ENCODE measurements at regions not wholly inside any gene's neighbourhood (a gene's known extent, or its start where the extent isn't known, plus 50 kb on each side); places are given as distances from the start of the nearest gene placed in this dataset.

DNA sequence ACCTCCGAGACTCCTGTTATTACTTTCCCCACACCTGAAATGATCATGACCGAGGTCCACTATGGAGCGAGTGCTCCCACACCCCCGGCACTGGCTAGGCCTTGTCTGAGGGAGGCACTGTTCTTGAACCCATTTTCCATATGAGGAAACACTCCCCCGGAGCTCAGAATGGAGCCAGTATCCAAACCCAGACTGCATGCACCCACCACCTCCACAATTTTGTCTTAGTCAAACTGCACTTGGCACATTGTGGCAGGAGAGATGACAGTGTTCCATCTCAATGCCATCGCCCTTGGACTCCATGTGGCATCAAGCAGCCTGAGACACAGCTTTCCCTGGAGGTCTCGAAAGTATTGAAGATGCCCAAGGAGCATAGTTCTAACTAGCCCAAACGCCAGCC is 154.1 kb downstream of the NUP210 start:
- no peak for DNase-seq (ENCODE audit: low spot score)

DNA sequence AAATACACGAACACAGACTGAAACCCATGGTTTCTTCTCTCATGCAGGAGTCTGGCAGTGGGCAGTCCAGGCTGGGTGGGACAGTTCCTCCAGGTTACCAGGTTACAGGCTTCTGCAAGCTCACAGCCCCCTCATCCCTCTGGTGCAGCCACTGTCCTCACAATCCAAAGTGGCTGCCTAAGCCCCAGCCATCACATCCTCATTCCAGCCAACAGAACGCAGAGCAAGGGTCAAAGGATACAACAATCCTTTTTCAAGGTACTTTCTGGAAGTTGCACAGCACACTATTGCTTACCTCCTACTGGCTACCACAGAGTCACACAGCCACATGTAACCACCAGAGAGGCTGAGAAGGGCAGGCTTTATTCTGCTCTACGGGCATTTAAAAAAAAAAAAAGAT is 154.6 kb downstream of the NUP210 start:
- DNase-seq (ENCODE audit: low spot score), result no peak

DNA sequence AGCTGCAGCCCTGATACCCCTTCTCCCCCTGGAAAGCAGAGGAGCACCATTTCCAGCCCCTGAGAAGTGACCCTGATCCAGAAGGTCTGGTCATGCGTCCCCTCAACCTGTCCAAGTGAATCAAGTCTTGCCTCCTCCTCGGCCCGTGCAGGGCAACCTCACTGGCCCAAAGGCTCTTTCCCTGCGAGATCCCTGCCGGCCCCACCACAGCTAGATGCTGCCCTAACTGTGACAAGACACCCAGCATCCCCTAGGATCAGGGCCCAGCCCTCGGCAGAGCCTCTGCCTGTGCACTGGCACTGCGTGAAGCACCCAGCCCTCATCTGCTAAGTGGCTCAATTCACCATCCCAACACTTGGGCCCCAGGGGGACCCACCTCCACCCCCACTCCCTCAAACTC is 155.1 kb downstream of the NUP210 start:
- no peak for DNase-seq (ENCODE audit: low spot score)

DNA sequence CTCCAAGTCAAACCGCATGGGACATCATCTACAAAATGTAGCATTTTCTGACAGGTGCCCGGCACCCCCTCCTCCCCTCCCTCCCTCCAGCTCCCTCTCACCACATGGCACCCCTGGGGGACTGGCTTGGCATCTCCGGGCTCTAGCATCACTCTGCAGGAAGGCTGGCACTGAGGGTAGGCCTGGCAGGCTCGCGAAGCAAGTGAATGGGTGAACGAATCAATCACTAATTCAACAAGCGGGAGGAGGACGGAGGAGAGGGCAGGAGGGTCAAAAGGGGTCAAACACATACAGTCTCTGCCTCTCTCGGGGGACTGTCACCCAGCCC is 155.7 kb downstream of the NUP210 start:
- no peak for DNase-seq (ENCODE audit: low spot score)

DNA sequence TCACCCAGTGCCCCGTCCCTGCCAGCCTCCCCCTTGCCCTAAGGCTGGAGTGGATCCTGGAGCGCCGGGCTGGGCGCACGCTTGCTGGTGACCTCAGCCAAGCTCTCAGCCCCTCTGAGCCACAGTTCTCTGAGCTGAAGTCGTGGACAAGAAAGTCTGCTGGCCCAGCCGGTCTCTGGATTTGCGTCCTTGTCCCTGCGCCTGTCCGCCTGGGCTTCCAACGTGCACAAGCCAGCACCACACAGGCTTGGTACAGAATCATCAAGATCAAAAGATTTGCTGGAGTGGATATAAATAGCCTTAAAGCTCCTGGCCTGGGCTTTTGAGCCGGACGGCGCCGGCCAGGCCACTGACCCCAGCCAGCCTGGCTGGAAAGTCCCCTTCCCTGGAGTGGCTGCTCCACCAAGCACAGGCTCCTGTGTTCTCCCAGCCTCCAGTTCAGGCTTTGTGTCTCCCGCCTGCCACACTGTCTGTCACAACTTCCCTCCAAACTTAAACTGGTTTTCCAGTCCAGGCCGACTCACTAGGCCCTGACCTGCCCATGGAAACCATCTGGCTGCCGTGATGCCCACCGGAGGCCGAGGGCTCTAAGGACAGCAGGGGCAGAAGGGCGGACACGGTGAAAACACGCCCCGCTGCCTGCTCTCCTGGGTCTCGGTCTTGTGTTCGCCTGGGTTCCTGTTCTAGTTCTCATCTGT is 156.2 kb downstream of the NUP210 start:
- DNase-seq (ENCODE audit: low spot score), result no peak

DNA sequence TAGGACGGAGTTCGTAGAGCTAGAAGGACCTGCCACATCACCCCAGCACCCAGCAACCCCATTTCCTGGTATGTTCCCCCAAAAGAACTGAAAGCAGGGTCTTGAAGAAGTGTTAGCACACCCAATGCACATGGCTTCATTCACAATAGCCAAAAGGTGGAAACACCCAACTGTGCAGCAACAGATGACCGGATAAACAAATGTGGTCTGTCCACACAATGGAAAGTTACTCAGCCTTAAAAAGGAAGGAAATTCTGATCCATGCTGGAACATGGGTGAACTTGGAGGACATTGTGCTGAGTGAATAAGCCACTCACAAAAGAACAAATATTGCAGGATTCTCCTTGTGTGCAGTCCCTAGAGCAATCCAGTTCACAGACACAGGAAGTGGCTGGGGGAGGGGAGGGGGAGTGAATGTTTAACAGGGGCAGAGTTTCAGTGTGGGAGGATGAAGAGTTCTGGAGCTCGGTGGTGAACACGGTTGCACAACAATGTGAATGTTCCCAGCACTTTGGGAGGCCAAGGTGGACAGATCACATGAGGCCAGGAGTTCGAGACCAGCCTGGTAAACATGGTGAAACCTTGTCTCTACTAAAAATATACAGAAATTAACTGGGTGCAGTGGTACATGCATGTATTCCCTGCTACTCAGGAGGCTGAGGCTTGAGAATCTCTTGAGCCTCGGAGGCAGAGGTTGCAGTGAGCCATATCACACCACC is 157.5 kb downstream of the NUP210 start:
- no peak for DNase-seq (ENCODE audit: low spot score)

DNA sequence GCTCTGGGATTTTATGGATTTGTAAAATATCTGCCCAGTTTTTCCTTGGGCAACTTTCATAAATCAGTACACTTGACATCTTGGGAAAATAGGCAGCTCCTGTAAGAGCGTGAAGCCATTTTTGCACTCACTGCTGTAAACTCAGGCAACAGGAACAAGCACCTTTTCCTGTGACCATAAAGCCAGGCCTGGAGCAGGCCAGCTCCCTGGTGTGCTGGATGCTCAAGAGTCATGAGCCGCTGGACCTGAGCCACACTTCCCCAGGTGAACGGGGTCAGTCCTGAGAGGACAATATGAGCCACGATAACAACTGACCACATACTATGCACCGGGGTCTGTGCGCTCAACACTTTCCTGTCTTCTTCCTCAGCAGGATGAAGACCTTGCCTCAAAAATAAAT is 158.2 kb downstream of the NUP210 start:
- no peak for DNase-seq (ENCODE audit: low spot score)

DNA sequence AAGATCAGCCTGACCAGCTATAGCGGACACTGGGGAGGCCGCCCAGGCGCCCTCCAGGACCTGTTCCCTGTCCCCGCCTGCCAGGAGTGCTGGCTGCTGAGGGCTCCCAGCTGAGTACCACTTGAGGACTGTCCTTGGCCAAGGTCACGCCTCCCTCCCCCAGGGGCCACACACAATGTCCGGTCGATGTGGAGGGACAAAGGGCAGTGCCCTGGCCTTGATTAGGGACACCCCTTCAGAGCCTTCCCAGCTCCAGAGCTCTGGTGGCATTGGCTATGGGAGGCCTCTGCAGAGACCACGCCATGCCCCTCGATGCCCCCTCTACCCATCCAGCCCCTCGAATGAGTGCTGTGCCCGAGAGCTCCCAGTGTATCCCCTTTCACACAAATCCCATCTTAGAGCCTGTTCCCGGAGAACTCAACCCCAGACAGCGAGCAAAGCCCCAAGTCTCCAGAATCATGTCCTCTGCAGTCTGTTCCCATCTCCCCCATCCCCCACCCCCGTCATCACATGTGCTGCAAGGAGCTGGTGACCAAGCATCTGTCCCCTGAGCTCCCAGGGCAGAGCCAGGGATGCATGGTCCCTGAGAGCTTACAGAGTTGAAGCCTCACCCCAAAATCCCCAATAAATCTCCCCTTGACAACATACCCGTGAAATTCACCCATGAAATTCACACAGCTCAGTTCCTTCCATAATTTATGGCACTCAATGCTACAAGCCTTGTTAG is 158.9 kb downstream of the NUP210 start:
- no peak for DNase-seq (ENCODE audit: low spot score)

DNA sequence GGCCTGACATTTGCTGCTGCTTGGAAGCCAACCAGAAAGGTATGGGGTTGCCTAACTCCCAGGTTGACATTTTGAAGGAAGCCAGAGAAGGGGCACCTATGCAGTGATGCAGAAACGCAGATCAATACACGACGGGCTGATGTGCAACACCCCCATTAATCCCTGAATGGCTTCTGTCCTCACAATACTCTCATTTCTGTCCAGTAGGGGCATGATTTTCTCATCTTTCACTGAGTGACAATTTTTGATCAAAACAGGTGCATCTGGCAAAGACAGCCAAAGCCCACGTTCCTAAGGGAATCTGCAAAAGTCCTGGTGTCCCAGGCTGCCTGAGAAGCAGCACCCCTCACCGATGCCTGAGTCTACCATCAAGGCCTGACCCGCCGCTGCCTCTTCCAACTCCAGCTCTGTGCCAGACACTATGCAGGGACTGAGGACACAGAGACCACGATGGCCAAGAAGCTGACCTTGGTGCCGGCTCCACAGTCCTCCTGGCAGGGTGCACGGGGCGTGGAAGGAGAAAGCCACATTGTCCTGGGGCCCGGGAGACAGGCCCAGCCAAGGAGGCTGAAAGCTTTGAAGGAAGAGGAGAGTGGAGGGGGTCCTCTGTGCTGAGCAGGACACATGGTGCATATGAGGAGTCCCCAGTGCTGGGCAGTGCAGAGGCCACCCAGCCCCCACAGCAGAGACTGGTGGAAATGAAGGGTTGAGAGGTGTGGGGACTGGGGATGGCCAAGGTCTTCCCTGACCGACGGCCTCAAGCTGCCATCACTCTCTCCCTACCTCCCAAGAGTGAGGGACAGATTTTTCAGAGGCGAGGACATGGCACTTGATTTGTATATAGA is 159.6 kb downstream of the NUP210 start:
- DNase-seq (ENCODE audit: low spot score), result no peak

DNA sequence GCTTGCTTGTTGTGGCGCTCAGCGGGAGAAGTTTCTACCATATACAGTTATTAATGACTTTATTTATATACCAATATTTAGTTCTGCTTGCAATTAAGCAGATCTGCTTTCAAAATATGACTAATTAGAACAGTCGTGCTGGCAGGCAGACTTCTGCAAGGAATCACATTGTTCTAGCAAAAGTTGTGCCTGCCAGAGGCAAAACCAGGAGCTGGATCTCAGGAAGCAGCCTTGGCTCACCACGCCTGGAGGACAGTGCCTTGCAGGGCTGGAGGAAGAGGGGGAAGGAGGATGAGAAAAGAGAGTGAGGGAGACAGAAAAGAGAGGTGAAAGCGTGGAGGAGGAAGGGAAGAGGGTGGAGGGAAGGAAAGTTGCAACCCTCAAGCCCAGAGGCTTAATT is 160.3 kb downstream of the NUP210 start:
- no peak for DNase-seq (ENCODE audit: low spot score)

DNA sequence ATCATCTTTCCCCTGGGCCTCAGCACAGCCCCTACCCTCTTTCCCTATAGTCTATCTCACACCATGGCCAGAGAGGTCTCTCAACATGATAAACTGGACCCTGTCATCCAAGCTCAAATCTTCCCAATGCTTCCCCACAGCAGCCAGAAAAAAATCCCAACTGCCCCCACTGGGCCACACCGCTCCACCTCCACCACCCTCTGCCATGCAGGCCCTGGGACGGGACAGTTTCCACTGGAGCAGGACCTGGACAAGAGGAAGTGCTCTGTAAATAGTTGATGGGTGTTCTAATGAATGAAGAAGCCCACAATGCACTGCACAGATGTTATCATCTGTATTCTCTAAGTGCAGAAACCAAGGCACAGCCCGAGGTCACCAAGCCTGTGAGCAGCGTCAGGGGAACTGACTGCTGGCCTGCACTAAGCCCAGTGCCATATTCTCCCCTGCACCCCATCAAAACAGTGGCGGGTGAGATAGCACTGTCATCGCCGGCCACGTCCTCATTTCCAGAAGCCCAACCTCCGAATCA is 161.1 kb downstream of the NUP210 start:
- no peak for DNase-seq (ENCODE audit: low spot score)

DNA sequence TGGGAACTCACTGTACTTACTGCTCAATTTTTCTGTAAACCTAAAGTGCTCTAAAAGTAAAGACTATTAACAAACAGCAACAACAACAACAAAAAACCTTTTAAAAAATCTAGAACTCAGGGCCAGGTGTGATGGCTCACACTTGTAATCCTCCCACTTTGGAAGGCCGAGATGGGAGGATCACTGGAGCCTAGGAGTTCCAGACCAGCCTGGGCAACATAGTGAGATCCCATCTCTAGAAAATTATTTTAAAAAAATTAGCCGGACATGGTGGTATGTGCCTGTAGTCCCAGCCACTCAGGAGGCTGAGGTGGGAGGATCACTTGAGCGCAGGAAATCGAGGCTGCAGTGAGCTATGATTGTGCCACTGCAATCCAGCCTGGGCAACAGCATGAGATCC is 161.8 kb downstream of the NUP210 start:
- DNase-seq (ENCODE audit: low spot score), result no peak

DNA sequence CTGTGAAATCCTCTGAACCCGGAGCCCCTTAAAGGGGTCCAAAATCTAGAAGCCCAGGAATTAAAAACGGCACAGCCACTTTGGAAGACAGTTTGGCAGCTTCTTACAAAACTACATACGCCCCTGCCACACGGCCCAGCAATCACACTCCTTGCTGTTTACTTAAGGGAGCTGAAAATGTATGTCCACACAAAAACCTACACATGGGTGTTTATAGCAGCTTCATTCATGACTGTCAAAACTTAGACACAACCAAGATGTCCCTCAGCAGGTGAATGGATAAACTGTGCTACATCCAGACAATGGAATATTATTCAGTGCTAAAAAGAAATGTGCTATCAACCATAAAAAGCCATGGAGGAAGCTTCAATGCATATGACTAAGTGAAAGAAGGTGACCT is 162.5 kb downstream of the NUP210 start:
- DNase-seq (ENCODE audit: low spot score), result no peak

DNA sequence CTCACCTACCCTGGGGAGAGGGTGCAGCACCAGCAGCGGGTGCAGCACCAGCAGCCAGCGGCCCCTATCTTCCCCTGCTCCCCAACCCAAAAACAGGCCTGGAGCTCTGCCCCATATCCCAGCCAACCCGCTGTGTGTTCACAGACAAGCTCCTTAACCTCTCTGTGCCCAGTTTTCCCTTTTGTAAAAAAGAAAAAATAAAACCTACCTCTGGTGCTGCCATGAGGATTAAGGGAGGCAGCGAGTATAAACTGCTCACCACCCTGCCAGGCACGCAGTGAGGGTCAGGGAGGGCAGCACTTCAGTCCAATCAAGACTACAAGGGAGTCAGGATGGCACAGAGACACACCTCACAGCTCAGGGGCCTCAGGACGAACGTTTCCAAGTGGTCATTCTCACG is 163.3 kb downstream of the NUP210 start:
- DNase-seq (ENCODE audit: low spot score), result no peak

DNA sequence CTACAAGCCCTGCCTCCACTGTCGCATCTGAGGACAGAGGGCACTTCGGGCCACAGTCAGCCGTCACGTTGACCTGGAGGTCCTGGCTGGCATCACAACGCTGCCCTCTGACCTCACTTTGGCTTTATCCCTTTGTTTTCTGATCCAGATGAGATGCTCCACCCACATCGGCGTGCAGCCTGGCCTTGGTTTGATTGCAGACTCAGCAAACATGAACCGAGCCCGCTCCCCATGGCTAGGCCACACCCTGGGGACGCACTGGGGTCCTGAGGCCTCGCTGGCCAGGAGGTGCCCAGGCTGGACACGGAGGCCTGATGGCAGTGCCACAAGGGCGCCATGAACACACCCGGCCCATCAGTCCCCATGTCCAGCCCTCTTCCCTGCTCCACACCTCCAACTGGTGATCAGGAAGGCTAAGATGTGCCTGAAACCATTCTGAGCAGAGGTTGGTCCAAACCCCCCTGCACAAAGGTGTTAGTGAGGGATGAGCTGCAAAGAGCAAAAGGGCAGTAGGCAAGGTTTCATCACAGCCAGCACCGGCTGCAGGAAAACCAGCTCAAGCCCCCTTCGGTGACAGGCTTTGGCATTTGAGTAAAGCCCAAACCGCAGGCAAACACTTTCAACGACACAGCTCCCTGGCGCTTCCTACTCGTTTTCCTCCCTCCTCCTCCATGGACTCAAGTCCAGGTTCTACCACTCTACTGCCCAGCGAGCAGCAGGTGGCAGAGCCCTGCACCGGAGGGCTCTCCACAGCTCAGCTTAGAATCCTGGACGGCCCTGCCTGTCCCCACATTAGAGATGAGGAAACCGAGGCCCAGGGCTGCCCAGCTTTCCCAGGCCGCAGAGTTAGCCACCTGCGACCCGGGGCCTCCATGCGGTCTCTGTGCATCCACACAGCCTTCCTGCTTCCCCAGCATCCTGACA is 165.8 kb downstream of the NUP210 start:
- DNase-seq (ENCODE audit: low spot score), result no peak

DNA sequence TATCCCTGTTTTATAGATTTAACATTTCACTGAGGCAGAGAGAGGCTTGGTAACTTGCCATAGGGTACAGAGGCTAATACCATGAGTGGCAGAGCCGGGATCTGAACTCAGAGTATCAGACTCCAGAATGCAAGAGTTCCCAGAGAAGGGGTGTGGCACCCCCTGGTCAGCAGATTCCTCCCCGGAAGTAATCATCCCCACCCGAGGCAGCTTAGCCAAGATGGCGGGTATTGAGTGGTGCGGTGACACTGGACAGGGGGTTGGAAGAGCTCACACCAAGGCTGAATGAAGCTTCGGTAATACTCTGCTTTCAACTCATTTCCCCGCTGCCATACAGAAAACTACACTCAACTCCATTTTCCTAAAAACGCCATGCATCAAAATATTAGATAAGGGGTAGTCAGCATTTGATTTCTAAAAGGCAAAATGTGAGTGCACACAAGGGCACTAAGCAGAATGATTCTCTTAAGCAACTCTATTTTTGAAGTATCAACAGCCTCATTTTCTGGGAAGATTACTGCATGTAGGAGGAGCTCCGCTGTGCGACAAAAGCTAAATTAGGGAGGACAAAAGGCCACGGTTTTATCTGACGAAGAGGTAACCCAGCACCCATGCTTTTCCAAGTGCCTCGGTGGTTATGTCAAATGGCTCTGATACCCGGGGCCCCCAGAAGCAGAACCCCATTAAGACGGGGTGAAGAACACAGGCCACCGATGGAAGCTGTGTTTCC is 166.7 kb downstream of the NUP210 start:
- no peak for DNase-seq (ENCODE audit: low spot score)

DNA sequence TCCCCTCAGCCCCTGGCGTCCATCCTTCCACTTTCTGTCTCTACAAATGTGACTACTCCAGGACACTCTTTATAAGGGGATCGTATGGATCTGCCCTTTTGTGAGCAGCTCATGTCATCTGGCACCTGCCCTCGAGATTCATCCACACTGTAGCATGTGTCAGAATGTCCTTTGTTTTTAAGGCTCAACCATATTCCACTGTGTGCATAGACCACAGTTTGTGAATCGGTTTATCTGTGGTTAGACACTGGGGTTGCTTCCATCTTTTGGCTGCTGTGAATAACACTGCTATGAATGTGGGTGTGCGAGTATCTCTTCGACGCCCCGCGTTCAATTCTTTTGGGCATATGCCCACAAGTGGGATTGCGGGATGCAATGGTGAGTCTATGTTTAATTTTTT is 167.9 kb downstream of the NUP210 start:
- no peak for DNase-seq (ENCODE audit: low spot score)

DNA sequence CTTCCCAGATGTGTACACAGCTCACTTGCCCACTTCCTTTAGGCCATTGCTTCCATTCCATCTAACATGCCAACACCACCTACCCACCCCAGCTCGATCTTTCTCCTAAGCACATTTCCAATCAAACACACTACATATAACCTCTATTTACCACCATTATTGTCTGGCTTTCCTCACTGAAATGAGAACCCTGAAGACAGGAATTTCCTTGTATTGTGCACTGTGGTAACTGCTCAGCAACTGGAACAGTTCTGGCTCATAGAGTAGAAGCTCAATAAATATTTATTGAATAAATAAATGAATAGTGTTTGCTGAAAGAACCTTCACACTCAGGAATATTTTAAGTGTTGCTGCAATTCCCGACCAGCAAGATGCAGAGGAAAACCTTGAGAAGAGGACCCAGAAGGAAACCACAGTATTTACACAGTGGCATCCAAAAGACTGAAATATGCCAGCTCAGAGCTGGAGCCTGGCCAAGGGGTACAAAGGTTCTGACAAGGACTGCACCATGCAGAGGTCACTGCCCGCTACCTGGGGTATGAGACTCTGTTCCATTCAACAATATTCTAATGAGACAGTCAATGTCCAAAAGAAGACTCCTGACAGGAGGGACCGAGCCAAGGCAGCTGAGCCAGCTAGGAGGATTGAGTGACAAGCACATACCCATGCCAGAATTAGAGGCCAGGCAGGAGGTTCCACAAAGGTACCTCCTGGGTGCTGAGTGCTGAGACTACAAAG is 168.8 kb downstream of the NUP210 start:
- DNase-seq (ENCODE audit: low spot score), result no peak

DNA sequence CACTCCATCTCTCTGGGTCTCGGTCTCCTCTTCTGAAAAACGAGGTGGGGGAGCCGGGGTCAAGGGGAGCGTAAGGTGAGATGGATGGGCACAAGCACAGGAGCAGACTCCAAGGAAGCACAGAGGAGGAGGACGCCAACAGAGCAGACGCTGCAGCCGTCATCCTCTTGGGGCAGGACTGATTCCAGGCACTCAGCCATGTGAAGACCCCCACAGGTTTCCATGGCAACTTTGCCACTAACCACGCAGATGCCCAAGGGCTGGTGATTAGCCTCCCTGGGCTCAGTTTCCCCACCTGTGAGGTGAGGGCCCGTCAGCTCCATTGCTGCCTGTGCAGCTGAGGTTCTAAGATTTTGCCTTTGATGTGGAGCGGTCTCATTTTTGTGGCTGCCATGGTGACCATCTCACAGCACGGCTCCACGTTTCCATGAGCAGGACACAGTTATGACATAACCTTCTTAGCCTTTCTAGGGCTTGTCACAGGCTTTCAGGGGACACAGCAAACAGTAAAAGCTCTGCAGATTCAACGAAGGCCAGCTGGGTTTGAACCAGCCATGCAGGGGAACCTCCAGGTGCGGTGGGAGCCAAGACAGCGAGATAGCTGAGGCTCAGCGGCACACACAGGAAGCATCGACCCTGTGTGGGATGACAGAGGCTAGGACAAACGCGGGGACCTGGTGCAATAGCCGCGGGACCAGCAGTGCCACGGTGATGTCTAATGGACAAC is 170.3 kb downstream of the NUP210 start:
- DNase-seq (ENCODE audit: low spot score), result no peak
